ENCODE measurements at regions not wholly inside any gene's neighbourhood (a gene's known extent, or its start where the extent isn't known, plus 50 kb on each side); places are given as distances from the start of the nearest gene placed in this dataset.
"Not testable (repeated sequence)": the region's sequence is repeated elsewhere in the genome, so short reads cannot be mapped to it uniquely, and the experiment has no call there.

DNA sequence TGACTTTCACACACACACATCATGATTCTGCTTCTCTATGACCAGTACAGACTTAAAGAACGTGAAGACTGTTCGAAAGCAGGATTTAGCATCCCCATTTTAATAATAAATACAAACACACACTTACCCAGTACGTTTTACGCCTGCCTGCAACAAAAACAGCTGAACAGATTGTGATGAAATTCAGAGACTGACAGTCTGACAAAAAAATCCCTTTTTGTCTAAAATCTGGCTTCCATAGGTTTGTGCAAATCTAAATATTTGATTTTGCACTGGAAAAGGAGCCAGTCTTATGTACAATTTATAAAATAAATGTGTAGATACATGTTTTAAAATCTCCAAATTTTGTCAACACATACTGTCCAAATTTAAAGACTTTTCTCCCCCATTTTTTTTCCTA, 630.7 kb downstream of the ZEB2 start:
- no peak for DNase-seq (ENCODE audit: low read depth in 2 of 2, low spot score in 1 of 2)

DNA sequence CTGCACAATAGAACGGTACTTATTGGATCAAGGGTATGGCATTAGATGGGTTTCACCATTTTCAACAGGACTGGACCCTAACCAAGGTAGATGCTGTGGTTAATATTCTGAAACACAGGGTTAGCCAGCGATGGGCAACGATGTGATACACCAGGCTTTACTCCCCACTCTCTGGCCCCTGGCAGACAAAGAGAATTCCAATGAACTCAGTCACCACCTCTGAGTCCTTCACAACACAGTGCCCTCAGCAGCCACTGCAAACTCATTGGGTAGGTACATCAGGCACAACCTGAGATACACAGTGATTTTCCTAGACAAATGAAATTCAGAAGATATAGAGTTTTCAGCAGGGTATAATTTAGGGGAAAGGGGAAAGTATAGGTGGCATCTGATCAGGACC, 634.5 kb downstream of the ZEB2 start:
- no peak for DNase-seq (ENCODE audit: low read depth in 2 of 2, low spot score in 1 of 2)

DNA sequence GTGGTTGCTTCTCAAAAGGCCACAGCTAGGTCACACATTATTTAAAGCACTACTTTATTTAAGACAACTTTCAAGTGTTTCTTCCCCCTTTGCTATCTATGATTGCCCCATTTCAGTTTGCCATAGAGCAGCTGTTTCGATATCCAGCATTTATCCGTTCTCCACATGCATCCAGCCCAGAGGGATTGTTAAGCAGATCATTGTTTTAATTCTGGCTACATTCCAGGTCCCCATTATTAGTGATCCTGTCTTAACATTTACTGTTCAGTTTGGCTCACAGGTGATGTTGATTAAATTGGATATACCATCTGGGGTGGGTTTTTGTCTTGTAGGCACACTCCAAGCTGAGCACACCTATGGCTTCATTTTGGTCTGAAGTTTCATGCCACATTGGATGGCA, 638.7 kb downstream of the ZEB2 start:
- DNase-seq (ENCODE audit: low read depth in 2 of 2, low spot score in 1 of 2) = no peak

DNA sequence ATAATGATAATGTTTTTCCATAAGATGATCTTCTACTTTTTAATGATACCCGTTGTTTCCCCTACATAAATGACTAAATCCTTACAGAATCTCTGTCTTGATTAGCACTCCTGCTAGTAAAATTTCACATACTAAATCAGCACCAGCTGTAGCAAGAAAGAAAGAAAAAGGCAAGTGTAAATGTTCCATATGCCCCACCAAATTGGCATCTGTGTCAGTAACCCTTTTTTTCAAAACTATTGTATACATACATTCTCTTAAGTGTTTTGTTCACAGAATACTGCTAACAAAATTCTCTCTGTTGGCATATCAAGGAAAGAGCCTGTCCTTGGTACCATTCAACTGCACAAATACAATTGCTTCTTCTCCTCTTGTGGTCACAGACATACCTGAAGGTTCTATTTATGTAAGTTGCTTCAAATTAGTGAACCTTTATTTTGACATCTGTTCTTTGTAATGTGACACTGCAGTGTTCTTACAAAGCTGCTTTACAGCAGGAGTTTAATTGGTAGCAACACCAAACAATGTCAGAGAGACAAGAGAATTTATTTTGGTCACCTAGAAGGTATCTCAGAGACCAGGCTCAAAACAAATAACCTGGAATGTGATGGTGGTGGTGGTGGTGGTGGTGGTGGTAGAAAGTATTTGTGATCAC, 641.9 kb downstream of the ZEB2 start:
- DNase-seq (ENCODE audit: low read depth in 2 of 2, low spot score in 1 of 2) = no peak

DNA sequence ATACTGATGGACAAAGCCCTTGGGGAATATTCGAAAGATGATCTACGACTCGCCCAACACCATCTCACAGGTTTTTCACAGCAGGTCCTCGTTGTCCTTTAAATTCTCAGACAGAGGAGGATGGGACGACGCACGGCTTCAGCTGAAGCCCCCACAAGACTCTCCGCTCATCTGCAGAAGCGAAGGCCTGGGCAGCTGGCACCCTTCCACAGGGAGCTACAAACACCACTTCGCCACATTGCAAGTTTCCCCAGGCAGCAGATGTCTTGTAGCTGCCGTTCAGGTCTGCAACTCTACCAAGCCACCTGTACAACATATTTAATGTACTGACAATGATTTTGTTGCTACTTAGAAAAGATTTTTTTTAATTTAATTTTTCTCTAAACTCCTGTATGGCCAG, 642.9 kb downstream of the ZEB2 start:
- DNase-seq (ENCODE audit: low read depth in 2 of 2, low spot score in 1 of 2) = no peak

DNA sequence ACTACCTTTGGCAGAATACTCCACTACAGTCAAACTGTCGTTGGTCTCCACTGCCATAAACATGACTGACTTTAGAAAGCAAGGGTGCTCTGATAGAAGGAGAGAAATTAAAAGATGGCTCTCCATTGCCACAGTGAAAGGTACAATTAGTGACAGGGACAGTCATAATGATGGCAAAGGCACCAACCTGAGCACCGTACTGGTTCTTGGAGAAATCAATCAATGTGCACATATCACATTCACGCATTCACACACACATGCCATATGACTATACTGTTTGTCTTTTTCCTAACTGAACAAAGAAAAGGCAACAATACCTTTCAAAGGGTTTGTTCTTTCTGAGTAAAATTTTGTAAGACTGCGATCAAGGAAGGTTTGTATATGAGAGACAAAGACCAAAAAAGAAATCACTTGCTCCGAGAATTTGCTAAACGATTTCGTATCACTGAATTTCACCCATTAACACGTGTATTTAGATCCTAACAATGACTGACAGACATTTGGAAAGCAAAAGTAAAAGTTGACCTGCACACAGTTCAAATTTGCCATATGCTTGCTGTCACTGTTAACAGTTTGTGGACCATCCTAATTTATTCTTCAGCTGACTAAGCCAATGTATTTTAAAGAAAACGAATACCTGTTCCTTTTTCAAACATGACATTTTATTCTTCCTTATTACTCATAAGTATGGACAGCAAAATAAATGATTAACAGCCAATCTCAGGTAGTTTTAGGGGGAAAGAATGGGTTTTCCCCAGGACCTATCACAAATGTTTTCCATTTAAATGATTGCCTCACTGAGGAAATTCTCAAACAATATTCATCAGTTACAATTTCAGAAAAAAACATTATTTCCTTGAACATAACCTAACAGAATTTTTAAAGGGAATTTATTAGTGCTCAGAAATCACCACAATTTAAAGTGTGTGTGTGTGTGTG, 644.4 kb downstream of the ZEB2 start:
- DNase-seq (ENCODE audit: low read depth in 2 of 2, low spot score in 1 of 2) = no peak

DNA sequence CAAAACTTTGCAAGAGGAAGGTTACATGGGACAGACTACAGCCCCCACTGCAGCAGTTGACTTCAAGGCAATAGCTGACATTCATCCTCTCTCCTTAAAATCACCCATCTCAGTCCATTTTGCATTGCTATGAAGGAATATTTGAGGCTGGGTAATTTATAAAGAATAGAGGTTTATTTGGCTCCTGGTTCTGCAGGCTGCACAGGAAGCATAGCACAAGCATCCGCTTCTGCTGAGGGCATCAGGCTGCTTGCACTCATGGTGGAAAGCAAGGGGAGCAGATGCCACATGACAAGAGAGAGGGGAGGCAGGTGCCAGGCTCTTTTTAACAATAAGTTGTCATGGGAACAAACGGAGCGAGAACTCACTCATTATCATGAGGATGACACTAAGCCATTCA, 646.0 kb downstream of the ZEB2 start:
- no peak for DNase-seq (ENCODE audit: low read depth in 2 of 2, low spot score in 1 of 2)

DNA sequence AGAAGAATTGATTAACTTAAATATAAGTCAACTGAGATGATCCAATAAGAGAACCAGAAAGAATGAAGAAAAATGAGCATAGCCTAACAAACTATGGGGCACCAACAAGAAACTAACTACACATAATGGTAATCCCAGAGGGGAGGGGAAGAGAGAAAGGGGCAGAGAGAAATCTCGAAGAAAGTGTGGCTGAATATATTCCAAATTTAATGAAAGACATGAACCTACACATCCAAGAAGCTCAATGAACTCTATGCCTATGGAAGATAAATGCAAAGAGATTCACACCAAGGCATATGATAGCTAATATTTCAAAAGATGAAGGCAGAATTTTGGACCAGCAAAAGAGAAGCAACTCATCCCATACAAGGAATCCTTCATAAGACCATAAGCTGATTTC, 649.2 kb downstream of the ZEB2 start:
- DNase-seq (ENCODE audit: low read depth in 2 of 2, low spot score in 1 of 2) = no peak

DNA sequence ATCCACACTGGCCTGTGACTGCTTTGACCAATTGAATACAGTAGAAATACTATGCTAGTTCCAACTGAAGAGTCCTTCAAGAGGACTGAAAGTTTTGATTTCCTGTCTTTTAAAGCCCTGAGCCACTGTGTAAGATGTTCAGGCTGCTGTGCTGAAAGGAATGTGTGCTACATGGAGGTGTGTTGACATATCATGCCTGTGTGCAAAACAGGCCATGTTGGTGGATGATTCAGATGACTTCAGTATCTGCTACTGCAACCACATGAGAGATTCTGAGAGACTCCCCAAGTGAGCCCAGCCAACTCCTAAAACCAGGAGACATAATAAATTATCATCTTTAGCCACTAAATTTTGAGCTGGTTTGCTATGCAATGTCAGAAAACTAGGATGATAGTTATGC, 662.9 kb downstream of the ZEB2 start:
- no peak for DNase-seq (ENCODE audit: low read depth in 2 of 2, low spot score in 1 of 2)

DNA sequence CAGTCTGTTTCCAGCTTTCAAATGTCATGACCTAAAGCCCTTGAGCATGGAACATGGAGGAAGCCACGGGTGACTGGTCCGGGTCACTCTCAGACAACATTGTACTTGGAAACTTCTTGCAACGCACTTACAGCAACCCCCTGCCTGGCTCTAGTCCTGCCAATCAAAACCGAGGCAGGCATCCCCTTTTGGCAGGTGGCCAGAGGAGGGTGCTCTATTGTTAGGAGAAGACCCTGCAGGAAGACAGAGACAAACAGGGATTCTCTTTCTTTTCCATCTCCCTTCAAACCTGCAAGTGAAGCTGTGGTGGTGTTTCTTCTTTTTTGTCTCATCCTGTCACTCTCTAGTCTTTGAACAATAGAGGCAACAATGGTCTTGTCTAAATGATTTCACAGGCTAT, 667.2 kb downstream of the ZEB2 start:
- no peak for DNase-seq (ENCODE audit: low read depth in 2 of 2, low spot score in 1 of 2)

DNA sequence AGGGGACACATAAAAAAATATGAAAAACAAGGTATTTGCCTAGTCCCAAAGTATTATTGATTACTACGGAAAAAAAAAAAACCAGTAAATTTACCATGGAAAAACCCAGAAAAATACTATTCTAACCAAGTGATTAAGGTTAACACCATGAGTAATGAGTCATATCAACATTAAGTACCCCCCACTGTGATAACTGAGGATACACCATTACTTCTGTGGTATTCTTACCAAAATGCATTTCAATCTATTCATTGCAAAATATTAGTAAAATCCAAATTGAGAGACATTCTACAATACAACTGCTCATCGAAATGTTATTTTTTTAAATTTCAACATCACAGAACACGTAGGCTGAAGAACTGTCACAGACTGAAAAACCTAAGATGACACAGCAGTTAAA, 669.8 kb downstream of the ZEB2 start:
- no peak for DNase-seq (ENCODE audit: low read depth in 2 of 2, low spot score in 1 of 2)

DNA sequence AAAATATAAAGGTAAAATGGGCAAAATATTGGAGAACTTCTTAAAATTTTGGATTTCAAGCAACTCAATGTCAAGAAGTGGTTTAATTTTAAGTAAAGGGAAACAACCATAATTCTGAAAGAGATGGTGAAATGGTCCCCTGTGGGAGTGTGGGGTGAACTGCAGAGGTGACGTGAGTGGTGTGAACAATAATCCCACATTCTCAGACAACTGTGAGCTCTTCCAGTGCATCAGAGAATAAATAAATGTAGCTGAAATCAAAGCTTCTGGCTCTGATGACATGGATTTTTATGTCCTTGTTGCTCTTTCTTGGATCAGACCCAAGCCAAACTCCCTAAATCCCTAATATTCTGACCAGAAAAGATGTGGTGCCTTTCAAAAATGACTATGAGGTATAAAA, 672.7 kb downstream of the ZEB2 start:
- no peak for DNase-seq (ENCODE audit: low read depth in 2 of 2, low spot score in 1 of 2)

DNA sequence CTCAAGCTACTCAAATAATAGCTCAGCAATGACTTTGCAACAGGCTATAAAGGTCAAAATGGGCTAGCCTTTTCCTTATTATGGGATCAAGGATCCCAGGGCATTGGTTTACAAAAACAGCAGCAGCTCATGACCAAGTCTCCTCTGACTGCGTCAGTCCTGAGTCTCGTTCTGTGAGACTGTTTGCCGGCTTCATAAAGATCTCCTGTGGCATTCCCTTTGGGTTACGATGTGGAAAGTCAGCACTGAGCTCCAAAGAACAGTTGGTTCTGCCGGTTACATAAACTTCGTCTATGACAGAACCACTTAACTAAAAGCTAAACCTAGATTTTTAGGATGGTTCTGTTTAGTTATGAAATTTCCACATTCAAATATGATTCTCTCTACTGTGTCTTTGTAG, 674.9 kb downstream of the ZEB2 start:
- no peak for DNase-seq (ENCODE audit: low read depth in 2 of 2, low spot score in 1 of 2)

DNA sequence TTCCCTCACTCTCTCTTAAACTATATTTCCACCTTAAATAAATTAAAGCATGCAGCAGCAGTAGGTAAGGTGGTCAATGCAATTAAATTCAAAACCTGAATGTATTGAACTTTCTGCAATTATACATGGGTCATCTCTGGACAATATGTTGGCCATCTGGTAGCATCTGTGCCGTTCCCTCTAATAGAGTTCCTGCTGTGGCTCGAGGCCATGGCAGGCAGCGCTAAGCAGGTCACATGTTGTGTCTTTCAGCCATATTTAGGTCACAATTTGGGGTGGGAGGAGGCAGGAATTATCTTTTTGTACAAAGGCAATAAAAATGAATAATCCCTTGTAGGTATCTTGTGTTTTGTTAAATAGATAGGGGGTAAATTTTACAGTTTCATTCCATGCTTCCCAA, 676.2 kb downstream of the ZEB2 start:
- no peak for DNase-seq (ENCODE audit: low read depth in 2 of 2, low spot score in 1 of 2)

DNA sequence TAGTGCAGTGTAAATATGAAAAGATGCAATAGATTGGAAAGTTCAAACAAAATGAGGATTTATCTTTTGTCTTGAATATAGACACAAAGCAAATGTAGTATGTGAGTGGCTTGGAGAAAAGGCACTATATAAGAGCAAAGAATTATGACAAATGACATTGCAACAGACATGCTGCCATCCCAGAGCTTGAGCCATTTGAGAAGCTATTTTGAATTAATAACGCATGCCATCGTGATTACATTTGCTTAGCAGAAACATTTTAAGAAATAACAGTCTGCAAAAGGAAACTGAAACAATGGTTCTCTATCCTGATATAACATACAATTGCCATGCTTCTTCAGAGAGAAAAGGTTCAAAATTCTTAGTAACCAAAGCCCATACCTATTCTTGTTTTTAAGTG, 677.1 kb downstream of the ZEB2 start:
- no peak for DNase-seq (ENCODE audit: low read depth in 2 of 2, low spot score in 1 of 2)

DNA sequence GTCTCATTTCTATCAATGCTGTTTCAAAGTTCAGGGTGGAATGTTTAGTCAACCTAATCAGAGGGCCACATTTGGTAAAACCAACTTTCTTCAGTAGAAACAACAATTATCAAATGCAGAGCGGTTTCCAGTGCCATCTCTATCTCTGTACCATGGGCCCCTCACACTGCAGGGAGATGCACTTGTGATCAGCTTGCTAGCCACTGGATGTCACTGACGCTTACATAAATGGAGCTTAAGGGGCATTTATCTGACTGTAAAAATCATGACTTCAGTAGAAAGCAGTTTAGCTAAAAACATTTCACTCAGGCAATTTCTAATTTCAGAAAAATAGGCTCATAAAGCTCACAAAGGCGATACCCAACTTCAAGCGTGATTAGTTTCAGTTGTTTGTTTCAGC, 678.0 kb downstream of the ZEB2 start:
- no peak for DNase-seq (ENCODE audit: low read depth in 2 of 2, low spot score in 1 of 2)

DNA sequence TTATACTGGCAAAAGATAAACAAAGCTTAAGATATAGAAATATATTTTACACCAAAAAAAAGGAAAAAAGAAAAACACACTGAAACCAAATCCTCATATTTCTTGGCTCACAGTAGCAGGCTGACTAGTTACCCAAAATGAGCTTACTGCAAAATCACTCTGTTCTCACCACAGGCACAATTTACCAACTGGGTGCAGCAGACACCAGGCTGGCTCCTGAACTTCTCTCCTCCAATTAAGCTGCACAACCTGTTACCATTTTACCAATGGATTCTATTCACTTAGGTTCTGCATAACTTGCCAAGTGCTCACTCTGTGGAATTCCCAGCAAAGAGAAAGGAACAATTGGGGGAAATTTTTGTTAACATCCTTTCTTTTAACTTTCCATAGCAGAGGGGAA, 679.3 kb downstream of the ZEB2 start:
- DNase-seq (ENCODE audit: low read depth in 2 of 2, low spot score in 1 of 2) = no peak

DNA sequence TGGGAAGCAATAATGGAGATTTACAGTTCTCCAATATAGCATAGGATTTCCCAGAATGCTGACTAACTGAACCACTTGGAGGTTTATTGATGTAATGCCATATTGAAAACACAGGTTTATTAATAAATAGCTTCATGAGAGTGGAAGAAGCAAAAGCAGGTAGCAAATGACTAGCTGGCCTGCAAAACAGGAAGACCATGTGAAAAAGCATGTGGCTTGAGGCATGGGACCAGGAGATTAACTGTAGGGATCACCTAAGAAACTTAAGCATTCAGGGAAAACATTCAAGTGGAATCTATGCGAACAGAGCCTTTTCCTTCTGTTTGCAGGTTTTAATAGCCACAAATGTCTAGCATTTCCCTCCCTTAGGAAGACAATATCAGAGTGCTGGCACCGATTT, 679.7 kb downstream of the ZEB2 start:
- no peak for DNase-seq (ENCODE audit: low read depth in 2 of 2, low spot score in 1 of 2)

DNA sequence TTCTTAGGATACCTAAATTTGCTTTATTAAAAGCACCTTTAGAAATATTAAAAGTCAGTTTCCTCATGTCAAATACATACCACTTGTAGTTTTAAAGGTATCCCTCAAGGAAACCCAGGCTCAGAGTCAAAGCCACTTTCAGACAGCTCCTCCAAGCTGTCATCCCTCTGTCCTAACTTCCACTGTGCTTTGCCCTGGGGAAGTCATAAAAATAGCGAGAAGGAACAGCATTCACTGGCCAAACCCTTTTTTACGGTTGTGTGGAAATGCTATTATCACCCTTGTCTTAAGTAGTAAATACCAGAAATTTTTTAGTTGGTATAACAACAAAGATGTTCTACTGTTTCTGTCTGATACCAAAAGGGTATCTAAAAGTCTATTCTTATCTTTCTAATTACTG, 680.5 kb downstream of the ZEB2 start:
- DNase-seq (ENCODE audit: low read depth in 2 of 2, low spot score in 1 of 2) = no peak

DNA sequence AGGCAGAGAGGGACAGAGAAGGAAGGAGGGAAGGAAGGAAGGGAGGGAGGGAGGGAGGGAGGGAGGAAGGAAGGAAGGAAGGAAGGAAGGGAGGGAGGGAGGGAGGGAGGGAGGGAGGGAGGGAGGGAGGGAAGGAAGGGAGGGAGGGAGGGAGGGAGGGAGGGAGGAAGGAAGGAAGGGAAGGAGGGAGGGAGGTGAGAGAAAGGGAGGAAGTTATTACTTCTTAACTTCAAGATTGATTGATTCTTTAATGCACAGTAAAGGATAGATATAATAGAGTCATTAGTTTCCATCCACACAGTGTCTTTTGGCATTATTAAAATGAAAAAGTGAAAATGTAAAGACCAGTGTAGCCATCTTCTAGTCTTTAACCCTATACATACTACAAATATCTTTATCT, 682.9 kb downstream of the ZEB2 start:
- DNase-seq (ENCODE audit: low read depth in 2 of 2, low spot score in 1 of 2) = not testable (repeated sequence)

DNA sequence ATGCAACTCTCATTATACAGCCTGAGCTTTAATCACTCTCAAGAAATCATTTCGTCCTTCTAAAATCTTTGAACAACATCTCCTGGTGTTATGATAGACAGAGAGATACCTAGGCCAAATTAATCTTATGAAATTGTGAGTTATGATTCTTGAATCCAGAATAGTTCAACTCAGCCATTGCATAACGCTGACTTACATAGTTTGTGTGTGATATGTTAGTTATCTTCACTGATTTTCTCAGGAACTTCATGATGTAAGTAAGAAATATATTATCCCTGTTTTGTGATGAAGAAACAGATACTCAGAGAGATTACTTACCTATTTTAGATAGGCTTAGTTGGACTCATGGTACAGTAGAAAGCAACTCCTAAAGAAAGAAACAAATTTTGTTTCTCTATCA, 684.4 kb downstream of the ZEB2 start:
- no peak for DNase-seq (ENCODE audit: low read depth in 2 of 2, low spot score in 1 of 2)

DNA sequence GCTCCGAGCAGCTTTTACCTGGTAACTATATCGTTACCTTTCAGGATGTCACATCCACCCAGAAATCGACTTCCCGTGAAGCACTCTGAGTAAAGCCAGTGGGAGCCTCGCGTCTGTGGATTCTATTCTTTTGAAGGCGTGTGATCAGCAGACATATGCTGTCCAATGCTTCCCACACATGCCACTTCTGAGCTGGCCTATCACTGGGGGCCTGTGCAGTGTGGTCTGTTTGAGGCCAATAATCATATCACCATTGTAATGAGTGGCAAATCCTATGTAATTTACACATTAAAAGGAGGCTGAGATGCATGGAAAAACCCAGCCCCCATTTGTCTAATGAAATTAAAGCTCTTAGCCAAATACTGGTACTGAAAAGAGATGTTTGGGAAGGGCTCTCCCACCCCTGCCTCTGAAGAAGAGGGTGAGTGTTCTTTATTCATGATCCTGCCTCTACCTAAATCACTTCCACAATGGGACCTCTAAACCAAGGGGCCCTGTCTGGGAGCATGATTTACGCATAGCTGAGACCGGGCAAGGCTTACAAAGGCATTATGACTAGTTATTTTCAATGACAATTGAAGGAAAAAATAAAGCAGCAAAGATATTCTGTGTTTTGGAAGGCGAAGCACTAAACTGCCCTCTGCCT, 686.8 kb downstream of the ZEB2 start:
- DNase-seq (ENCODE audit: low read depth in 2 of 2, low spot score in 1 of 2) = no peak

Data from stimulated activated CD8-positive, alpha-beta memory T cell treated with anti-CD3 and anti-CD28 coated beads, Interleukin-4, amount 100 ng/mL, for 1 hour (primary cell).